ENCODE measurements at regions not wholly inside any gene's neighbourhood (a gene's known extent, or its start where the extent isn't known, plus 50 kb on each side); places are given as distances from the start of the nearest gene placed in this dataset.
A peak's percentile ranks its signal among the peaks of the same experiment; 100 is the strongest.
"Not testable (repeated sequence)": the region's sequence is repeated elsewhere in the genome, so short reads cannot be mapped to it uniquely, and the experiment has no call there.

- DNase-seq (ENCODE audit: low read depth) = no peak
Observed at GRCh38 chr7:55303220-55303619, 61.9 kb upstream of the LANCL2 start.

GRCh38 chr7:55304018-55304762 lies 60.9 kb upstream of the LANCL2 start:
- no peak for DNase-seq (ENCODE audit: low read depth)

- DNase-seq (ENCODE audit: low read depth) = no peak
Observed at GRCh38 chr7:55305135-55305534, 60.0 kb upstream of the LANCL2 start.

GRCh38 chr7:55306331-55306730 lies 58.8 kb upstream of the LANCL2 start:
- no peak for DNase-seq (ENCODE audit: low read depth)

- DNase-seq (ENCODE audit: low read depth) = peak; percentile 63
Observed at GRCh38 chr7:55307123-55307916, 57.8 kb upstream of the LANCL2 start.

- DNase-seq (ENCODE audit: low read depth) = peak; percentile 98
Observed at GRCh38 chr7:55308186-55308929, 56.8 kb upstream of the LANCL2 start.

- peak; percentile 8 for DNase-seq (ENCODE audit: low read depth)
Observed at GRCh38 chr7:55309040-55309991, 55.8 kb upstream of the LANCL2 start.

- DNase-seq (ENCODE audit: low read depth) = no peak
Observed at GRCh38 chr7:55310287-55311025, 54.7 kb upstream of the LANCL2 start.

GRCh38 chr7:55311892-55312291 lies 53.2 kb upstream of the LANCL2 start:
- not testable (repeated sequence) for DNase-seq (ENCODE audit: low read depth)

GRCh38 chr7:55313671-55314070 lies 51.5 kb upstream of the LANCL2 start:
- not testable (repeated sequence) for DNase-seq (ENCODE audit: low read depth)

- no peak for DNase-seq (ENCODE audit: low read depth)
Observed at GRCh38 chr7:55314967-55315366, 50.2 kb upstream of the LANCL2 start.
